ENCODE measurements at regions not wholly inside any gene's neighbourhood (a gene's known extent, or its start where the extent isn't known, plus 50 kb on each side); places are given as distances from the start of the nearest gene placed in this dataset.
"Not testable (repeated sequence)": the region's sequence is repeated elsewhere in the genome, so short reads cannot be mapped to it uniquely, and the experiment has no call there.

DNA sequence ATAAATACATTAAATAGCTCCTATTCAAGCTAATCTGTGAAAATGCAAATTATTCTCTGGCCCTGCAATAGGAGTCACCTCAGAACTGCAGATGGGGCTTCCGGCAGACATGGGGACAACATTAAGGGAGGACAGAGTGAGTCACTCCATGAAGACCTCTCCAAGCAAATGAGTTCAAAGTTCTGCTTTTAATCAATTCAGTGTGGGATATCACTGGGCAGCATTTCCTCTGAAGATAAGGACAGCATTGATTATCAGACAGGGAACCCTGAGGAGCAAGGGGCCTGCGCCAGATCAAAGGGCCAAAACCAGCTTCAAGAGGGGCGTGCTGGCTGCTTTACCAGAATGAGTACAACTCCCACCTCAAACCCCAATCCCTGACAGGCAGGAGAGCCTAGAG lies 356.9 kb upstream of the KLHL29 start:
- no peak for DNase-seq (ENCODE audit: low spot score)

DNA sequence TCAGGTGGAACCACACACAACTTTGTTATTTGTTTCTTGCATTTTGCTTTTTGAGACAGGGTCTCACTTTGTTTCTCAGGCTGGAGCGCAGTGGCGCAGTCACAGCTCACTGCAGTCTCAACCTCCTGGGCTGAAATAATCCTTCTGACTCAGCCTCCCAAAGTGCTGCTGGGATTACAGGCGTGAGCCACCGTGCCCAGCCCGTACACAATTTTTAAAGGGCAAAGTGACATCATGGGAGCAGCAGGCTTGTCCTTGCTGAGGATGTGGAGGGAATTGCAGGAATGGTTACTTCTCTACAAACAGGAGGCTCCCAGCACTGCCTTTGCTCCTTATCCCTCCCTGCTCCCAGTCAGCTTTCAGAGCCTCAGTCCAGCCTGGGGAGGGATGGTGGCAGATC lies 355.9 kb upstream of the KLHL29 start:
- DNase-seq (ENCODE audit: low spot score) = no peak

DNA sequence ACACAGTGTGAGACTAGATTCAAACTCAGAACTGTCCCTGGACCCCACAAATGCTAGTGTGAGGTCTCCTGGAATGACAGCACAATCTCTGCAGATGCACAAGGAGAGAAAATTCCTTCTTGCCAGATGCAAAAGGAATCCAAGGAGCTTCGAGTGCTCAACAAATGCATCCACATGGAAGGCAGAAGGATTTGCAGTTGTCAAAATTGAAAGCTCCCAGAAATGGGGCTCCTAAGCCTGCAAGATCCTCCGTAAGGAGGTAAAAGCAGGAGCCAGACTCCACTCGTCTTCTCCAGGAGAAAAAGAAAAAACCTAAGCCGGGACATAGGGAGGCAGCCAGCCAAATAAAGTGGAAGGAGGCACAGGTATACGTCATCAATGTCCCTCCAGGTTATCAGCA lies 355.0 kb upstream of the KLHL29 start:
- no peak for DNase-seq (ENCODE audit: low spot score)

- no peak for DNase-seq (ENCODE audit: low spot score)
Observed at GRCh38 chr2:23034996-23035395, 350.0 kb upstream of the KLHL29 start.

GRCh38 chr2:23036629-23037028 lies 348.4 kb upstream of the KLHL29 start:
- DNase-seq (ENCODE audit: low spot score) = no peak

DNA sequence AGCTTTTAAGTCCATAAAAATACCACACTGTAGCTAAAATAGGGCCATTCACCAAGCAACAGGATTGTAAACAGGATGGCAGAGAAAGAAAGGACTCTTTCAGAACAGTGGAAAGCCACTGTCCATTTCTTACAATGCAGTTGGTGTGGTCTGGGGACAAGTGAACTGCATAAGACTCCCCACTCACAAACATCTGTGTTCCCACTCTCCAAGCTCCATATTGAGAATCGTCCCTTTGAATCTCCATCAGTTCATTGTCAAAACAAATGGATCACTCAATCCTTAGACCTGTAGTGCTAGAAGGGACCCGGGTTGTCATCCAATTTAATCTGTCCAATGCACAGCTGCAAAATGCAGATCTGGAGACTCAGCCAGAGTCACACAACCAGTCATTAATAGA lies 347.4 kb upstream of the KLHL29 start:
- peak; percentile 95 for DNase-seq (ENCODE audit: low spot score)

DNA sequence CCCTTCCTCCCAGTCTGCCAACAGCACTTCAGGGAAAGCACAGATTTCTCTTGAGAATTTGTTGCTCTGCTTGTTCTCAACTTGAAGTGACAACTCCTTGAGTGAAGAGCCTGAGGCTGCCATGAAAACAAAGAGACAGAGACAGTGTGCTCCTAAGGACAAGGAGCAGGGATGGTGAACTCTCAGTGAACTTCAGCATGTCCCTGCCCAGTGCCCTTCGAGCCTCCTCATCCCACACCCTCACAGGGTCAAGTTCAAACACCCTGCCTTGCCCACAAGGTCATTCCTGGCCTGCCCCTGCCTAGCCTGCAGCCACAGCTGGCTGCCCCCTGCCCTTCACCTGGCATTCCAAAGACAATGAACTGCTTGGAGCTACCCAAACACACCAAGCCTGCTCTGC lies 343.5 kb upstream of the KLHL29 start:
- DNase-seq (ENCODE audit: low spot score) = no peak

GRCh38 chr2:23042216-23042906 lies 342.6 kb upstream of the KLHL29 start:
- no peak for DNase-seq (ENCODE audit: low spot score)

DNA sequence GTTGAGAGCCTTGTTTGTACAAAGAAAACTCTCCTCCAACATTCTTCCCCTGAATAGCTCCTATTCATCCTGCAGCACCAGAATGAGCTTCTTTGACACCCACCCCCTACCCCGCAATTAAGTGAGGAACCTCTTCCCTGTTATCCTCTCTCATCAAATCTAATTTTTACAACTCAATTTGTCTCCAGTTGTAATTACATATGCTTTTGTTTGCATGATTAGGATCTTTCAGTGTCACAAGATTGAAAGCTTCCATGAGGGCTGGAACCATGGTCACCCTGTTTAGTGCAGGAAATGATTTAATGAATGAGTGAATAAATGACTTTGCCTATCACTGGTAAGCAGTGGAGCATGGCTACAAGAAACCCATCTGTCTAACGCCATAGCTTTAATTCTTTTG lies 334.6 kb upstream of the KLHL29 start:
- no peak for DNase-seq (ENCODE audit: low spot score)

- no peak for DNase-seq (ENCODE audit: low spot score)
Observed at GRCh38 chr2:23053601-23054000, 331.4 kb upstream of the KLHL29 start.

DNA sequence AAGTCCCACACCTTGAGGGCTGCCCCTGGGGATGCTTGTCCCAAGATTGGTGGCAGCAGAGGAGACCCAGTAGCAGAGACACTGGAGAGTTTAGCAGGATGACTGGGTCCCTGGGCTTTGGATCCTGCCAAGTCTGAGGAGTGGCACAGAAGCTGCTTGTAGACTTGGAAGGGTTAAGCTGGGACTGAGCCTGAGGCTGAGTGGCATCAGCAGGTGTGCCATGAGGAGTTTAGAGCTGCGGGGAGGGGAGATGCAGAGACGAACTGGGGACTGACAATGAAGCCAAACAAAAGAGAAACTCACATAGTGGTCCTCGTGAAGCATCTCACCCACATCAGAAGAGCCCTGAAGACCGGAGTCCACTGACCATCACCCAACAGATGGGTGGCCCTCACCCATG lies 329.7 kb upstream of the KLHL29 start:
- no peak for DNase-seq (ENCODE audit: low spot score)

DNA sequence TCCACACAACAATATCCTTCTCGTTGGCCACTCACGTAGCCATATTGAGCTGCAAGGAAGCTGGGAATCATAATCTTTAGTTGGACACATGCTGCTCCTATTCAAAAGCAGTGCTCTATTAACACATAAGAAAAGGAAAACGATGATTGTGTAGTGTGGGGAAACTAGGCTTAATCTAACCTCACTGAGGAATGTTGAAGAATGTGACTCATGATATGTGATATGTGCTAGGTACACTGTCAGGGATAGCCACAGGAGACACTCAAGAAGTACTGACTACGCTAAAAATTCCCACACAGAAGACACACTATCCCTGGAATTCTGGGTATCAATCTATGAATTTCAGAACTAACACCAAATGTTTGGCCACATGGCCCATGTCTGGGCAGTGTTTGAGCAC lies 328.1 kb upstream of the KLHL29 start:
- DNase-seq (ENCODE audit: low spot score) = not testable (repeated sequence)

GRCh38 chr2:23058435-23058834 lies 326.5 kb upstream of the KLHL29 start:
- DNase-seq (ENCODE audit: low spot score) = no peak

GRCh38 chr2:23065210-23065609 lies 319.8 kb upstream of the KLHL29 start:
- DNase-seq (ENCODE audit: low spot score) = no peak

DNA sequence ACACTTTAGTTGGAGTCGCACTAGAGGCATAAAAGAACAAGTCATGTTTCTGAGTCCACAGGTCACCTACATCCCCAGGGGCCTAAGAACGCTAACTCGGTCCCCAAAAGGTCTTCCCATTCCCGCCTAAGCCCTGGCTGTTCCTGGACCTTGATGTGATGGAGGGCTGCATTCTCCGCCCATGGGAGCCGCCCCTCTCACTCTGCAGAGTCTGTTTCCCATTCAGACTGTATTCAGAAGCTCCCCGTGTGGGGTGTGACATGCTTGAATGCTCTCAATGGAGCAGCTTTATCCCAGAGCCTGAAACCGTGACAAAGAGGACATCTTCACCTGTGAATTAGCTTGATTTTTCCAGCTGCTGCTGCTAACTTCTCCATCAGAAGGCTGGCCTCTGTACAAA lies 319.0 kb upstream of the KLHL29 start:
- DNase-seq (ENCODE audit: low spot score) = no peak

DNA sequence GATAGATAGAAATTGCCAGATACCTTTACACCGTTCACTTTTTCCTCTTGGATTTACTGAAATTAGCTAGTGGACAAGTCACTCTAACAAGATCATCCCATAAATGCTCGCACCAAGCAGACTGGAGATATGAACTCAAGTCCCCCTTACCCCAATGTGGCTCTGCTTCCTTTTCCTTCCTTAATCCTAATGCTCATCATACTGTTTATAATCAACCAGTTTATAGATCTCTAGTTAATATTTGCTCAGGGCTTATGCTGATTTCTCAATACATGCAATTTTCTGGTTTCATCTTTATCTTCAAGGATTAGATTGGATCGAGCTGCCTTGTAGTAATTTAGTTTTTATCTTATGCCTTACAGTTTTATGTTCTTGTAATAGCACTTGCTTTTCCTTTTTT lies 318.3 kb upstream of the KLHL29 start:
- DNase-seq (ENCODE audit: low spot score) = no peak

DNA sequence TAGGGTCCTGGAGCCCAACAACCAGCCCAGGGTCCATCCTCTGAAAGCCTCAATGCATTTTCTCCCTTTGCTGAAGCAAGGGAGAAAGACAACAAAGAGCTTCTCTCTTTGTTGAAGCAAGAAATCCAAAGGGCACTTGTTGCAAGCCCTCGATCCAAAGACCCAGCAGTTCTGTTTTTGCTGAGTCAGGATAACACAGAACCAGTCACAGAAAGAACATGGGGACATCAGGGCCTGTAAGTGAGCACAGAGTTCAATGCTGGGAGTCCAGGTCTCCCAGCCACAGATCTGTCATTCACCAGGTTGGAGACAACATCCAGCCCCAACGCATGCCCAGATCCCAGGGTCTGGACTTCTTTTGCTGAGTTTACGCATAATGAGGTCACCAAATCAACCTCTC lies 315.8 kb upstream of the KLHL29 start:
- no peak for DNase-seq (ENCODE audit: low spot score)

DNA sequence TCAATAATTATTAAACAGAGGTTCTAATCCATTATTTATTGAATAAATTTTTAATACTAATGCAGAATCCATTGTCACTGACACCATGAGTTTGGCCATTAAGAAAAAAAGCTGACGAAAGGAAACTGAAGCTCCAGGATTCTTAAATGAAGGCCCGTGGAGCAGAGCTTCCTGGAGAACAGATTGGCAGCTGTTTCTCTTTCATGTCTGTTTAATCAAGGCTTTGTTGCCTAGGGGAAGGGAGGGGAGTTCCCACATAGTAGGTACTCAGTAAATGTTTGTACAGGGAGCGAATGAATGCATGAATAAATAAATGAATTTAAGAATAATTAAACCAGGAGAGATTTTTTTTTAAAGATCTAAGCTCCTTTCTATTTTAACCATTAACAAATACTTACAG lies 315.1 kb upstream of the KLHL29 start:
- no peak for DNase-seq (ENCODE audit: low spot score)

GRCh38 chr2:23073056-23073455 lies 311.9 kb upstream of the KLHL29 start:
- no peak for DNase-seq (ENCODE audit: low spot score)

GRCh38 chr2:23073671-23074070 lies 311.3 kb upstream of the KLHL29 start:
- DNase-seq (ENCODE audit: low spot score) = no peak

DNA sequence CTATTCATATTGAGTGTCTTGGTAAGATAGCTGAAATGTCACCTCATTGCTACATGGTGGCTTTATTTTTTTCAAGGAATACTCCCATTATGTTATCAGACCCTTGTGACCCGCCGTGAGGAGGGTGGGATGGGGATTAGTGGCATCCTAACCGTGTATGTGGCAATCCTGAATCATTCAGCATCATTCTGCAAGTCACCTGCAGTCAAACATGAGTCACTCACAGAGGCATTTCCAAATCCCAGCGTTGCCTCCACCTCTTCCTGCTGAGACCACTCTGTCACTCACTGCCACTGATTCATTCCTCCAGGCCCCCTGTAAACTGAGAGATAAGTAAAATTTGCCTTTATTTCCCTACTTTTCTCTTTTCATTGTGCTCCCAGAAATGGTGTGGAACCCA lies 307.4 kb upstream of the KLHL29 start:
- DNase-seq (ENCODE audit: low spot score) = no peak

GRCh38 chr2:23078784-23079434 lies 306.1 kb upstream of the KLHL29 start:
- no peak for DNase-seq (ENCODE audit: low spot score)

GRCh38 chr2:23083966-23084365 lies 301.0 kb upstream of the KLHL29 start:
- no peak for DNase-seq (ENCODE audit: low spot score)

- no peak for DNase-seq (ENCODE audit: low spot score)
Observed at GRCh38 chr2:23091019-23091418, 294.0 kb upstream of the KLHL29 start.
